ENCODE measurements at regions not wholly inside any gene's neighbourhood (a gene's known extent, or its start where the extent isn't known, plus 50 kb on each side); places are given as distances from the start of the nearest gene placed in this dataset.

DNA sequence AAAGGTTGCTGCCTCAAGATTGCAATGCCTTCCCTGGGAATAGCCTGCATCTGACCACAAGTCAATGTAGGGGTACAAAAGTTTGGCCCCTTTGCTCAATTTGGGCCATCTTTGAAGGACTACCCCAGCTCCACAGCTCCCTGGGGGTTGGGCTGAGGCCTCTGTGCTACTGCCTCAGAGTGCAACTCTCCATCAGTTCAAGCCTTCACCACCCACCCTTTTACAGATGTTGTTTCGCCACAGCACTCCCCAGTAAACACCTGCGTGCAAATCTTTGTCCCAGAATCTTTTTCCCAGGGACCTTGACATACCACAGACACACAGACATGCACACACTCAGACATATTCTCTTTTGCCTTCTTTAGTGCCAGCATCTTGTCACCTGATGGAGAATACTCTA lies 66.0 kb upstream of the ANKRD1 start:
- no peak overlapping the region for H3K14ac ChIP-seq (ENCODE audit: low read length in 2 of 2)
- no peaks in the 10 kb centered on the region for H3K9me3 ChIP-seq (ENCODE audit: control insufficient read depth, low read length)
- H2BK120ac ChIP-seq (ENCODE audit: low read depth, low read length), result no peak overlapping the region
- H2AK5ac ChIP-seq (ENCODE audit: low read length, severe bottlenecking), result no peak overlapping the region
- H3K4me1 ChIP-seq (ENCODE audit: control insufficient read depth, insufficient read depth, low read depth, low read length), result no peaks in the 10 kb centered on the region
- H3K27ac ChIP-seq (ENCODE audit: low read length, poor library complexity, severe bottlenecking), result no peak overlapping the region
- H4K8ac ChIP-seq (ENCODE audit: low read length), result no peak overlapping the region
- H3K23ac ChIP-seq (ENCODE audit: low read length in 2 of 2), result no peak overlapping the region
- H2BK12ac ChIP-seq (ENCODE audit: low read length in 2 of 2), result no peak overlapping the region
- no peak overlapping the region for H2BK5ac ChIP-seq (ENCODE audit: low read depth, low read length, poor library complexity, severe bottlenecking)
- no peaks in the 10 kb centered on the region for H3K36me3 ChIP-seq (ENCODE audit: control insufficient read depth in 1 of 2, insufficient read depth in 2 of 2, low read depth in 1 of 2, low read length in 2 of 2)
- no peak overlapping the region for H2AFZ ChIP-seq (ENCODE audit: low read depth, low read length)
- H3K18ac ChIP-seq (ENCODE audit: low read depth in 1 of 2, low read length in 2 of 2), result no peak overlapping the region
- WGBS, result 92% methylated on average over 2 of the region's 2 CpGs
- no peak overlapping the region for H3K4me3 ChIP-seq (ENCODE audit: insufficient read depth in 1 of 2, low read depth in 1 of 2, low read length in 2 of 2)
- no peak overlapping the region for H4K91ac ChIP-seq (ENCODE audit: low read length)
- DNase-seq, result no peak
- no peaks in the 10 kb centered on the region for H3K79me1 ChIP-seq (replicated peaks; ENCODE audit: low read length, poor library complexity, severe bottlenecking)
- H3K27me3 ChIP-seq (ENCODE audit: control insufficient read depth in 1 of 2, insufficient read depth in 1 of 2, low read length in 2 of 2), result no peaks in the 10 kb centered on the region
- no peak overlapping the region for H3K9ac ChIP-seq (ENCODE audit: low read length)
- no peak overlapping the region for H3K4ac ChIP-seq (ENCODE audit: low read depth in 1 of 2, low read length in 2 of 2)
- no peak overlapping the region for H3K4me2 ChIP-seq (ENCODE audit: low read length, poor library complexity, severe bottlenecking)
- no peak overlapping the region for H2BK15ac ChIP-seq (ENCODE audit: low read depth, poor library complexity, severe bottlenecking)

DNA sequence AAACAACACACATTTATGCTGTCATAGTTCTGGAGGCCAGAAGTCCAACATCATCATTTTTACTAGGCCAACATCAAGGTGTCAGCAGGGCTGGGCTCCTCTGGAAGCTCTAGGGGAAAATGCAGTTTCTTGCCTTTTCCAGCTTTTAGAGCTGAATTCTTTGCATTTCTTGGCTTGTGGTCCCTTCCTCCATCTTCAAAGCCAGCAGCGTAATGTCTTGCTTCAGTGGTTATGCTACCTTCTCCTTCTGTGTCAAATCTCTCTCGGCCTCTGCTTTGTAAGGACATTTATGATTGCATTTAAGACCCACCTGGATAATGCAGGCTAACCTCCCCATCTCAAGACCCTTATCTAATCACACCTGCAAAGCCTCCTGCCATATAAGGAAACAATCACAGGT lies 66.5 kb upstream of the ANKRD1 start:
- Histone ChIP-seq H3K27ac (ENCODE audit: low read length, poor library complexity, severe bottlenecking) (no peak overlapping the region), H3K4me3 (ENCODE audit: insufficient read depth in 1 of 2, low read depth in 1 of 2, low read length in 2 of 2) (no peak overlapping the region), H2BK5ac (ENCODE audit: low read depth, low read length, poor library complexity, severe bottlenecking) (no peak overlapping the region), H3K4me1 (ENCODE audit: control insufficient read depth, insufficient read depth, low read depth, low read length) (no peaks in the 10 kb centered on the region), H3K36me3 (ENCODE audit: control insufficient read depth in 1 of 2, insufficient read depth in 2 of 2, low read depth in 1 of 2, low read length in 2 of 2) (no peaks in the 10 kb centered on the region), H2BK12ac (ENCODE audit: low read length in 2 of 2) (no peak overlapping the region), H3K23ac (ENCODE audit: low read length in 2 of 2) (no peak overlapping the region), H3K9ac (ENCODE audit: low read length) (no peak overlapping the region), H3K27me3 (ENCODE audit: control insufficient read depth in 1 of 2, insufficient read depth in 1 of 2, low read length in 2 of 2) (no peaks in the 10 kb centered on the region), H3K79me1 (replicated peaks; ENCODE audit: low read length, poor library complexity, severe bottlenecking) (no peaks in the 10 kb centered on the region), H2AK5ac (ENCODE audit: low read length, severe bottlenecking) (no peak overlapping the region), H3K18ac (ENCODE audit: low read depth in 1 of 2, low read length in 2 of 2) (no peak overlapping the region), H2AFZ (ENCODE audit: low read depth, low read length) (no peak overlapping the region), H2BK15ac (ENCODE audit: low read depth, poor library complexity, severe bottlenecking) (no peak overlapping the region), H3K14ac (ENCODE audit: low read length in 2 of 2) (no peak overlapping the region), H4K8ac (ENCODE audit: low read length) (no peak overlapping the region), H3K9me3 (ENCODE audit: control insufficient read depth, low read length) (no peaks in the 10 kb centered on the region), H3K4ac (ENCODE audit: low read depth in 1 of 2, low read length in 2 of 2) (no peak overlapping the region), H4K91ac (ENCODE audit: low read length) (no peak overlapping the region), H3K4me2 (ENCODE audit: low read length, poor library complexity, severe bottlenecking) (no peak overlapping the region), H2BK120ac (ENCODE audit: low read depth, low read length) (no peak overlapping the region)
- no peak for DNase-seq
- 86% methylated on average over 2 of the region's 2 CpGs for WGBS

DNA sequence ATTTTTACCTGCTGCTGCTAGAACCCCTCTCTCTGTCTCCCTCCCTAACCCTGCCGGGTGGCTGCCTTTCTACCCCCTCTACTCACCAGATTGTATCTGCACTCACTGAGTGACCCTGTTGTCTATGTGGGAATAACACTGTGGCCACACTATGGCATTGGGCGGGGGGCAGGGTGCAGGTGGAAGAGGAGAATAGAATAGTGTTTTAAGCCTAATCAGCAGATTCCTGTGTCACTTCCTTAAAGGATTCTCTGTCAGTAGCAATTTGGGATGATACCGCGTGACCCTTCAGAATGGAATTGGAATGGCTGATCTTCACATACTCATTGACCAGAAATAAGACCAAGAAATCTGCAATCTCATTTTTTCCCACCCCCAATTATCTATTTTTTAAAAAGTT lies 67.1 kb upstream of the ANKRD1 start:
- WGBS, result 100% methylated on average over 4 of the region's 4 CpGs
- Histone ChIP-seq H2BK120ac (ENCODE audit: low read depth, low read length) (no peak overlapping the region), H3K4me2 (ENCODE audit: low read length, poor library complexity, severe bottlenecking) (no peak overlapping the region), H3K9ac (ENCODE audit: low read length) (no peak overlapping the region), H2BK15ac (ENCODE audit: low read depth, poor library complexity, severe bottlenecking) (no peak overlapping the region), H3K23ac (ENCODE audit: low read length in 2 of 2) (no peak overlapping the region), H3K4me3 (ENCODE audit: insufficient read depth in 1 of 2, low read depth in 1 of 2, low read length in 2 of 2) (no peak overlapping the region), H2BK5ac (ENCODE audit: low read depth, low read length, poor library complexity, severe bottlenecking) (no peak overlapping the region), H3K14ac (ENCODE audit: low read length in 2 of 2) (no peak overlapping the region), H3K36me3 (ENCODE audit: control insufficient read depth in 1 of 2, insufficient read depth in 2 of 2, low read depth in 1 of 2, low read length in 2 of 2) (no peaks in the 10 kb centered on the region), H3K27ac (ENCODE audit: low read length, poor library complexity, severe bottlenecking) (no peak overlapping the region), H2AK5ac (ENCODE audit: low read length, severe bottlenecking) (no peak overlapping the region), H3K4me1 (ENCODE audit: control insufficient read depth, insufficient read depth, low read depth, low read length) (no peaks in the 10 kb centered on the region), H3K18ac (ENCODE audit: low read depth in 1 of 2, low read length in 2 of 2) (no peak overlapping the region), H2BK12ac (ENCODE audit: low read length in 2 of 2) (no peak overlapping the region), H3K79me1 (replicated peaks; ENCODE audit: low read length, poor library complexity, severe bottlenecking) (no peaks in the 10 kb centered on the region), H3K27me3 (ENCODE audit: control insufficient read depth in 1 of 2, insufficient read depth in 1 of 2, low read length in 2 of 2) (no peaks in the 10 kb centered on the region), H3K9me3 (ENCODE audit: control insufficient read depth, low read length) (no peaks in the 10 kb centered on the region), H4K91ac (ENCODE audit: low read length) (peak overlapping the region; percentile 49), H4K8ac (ENCODE audit: low read length) (no peak overlapping the region), H3K4ac (ENCODE audit: low read depth in 1 of 2, low read length in 2 of 2) (no peak overlapping the region), H2AFZ (ENCODE audit: low read depth, low read length) (no peak overlapping the region)
- no peak for DNase-seq

DNA sequence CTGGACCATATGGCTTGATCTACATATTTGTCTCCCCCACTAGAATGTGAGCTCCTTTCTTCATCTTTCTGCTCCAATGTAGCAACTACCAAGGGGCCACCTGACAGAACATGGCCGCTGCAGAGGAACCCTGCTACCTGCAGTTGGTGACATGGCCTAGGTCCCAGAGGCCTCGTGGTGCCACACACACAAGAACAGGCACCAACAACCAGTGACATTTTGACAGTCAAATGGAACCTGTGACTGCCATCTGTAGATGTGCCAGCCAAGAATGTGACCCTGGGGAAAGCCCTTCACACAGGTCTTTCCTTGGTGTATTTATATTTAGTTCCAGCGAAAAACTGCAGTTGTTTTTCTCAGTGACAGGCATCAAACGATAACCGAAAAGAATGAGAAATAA lies 67.9 kb upstream of the ANKRD1 start:
- H2AK5ac ChIP-seq (ENCODE audit: low read length, severe bottlenecking), result no peak overlapping the region
- H3K4me1 ChIP-seq (ENCODE audit: control insufficient read depth, insufficient read depth, low read depth, low read length), result no peaks in the 10 kb centered on the region
- no peak overlapping the region for H3K4me2 ChIP-seq (ENCODE audit: low read length, poor library complexity, severe bottlenecking)
- no peak overlapping the region for H2AFZ ChIP-seq (ENCODE audit: low read depth, low read length)
- H3K9me3 ChIP-seq (ENCODE audit: control insufficient read depth, low read length), result no peaks in the 10 kb centered on the region
- no peak overlapping the region for H3K18ac ChIP-seq (ENCODE audit: low read depth in 1 of 2, low read length in 2 of 2)
- H3K14ac ChIP-seq (ENCODE audit: low read length in 2 of 2), result no peak overlapping the region
- WGBS, result 84% methylated on average over 5 of the region's 5 CpGs
- H3K4ac ChIP-seq (ENCODE audit: low read depth in 1 of 2, low read length in 2 of 2), result no peak overlapping the region
- H3K9ac ChIP-seq (ENCODE audit: low read length), result no peak overlapping the region
- H3K23ac ChIP-seq (ENCODE audit: low read length in 2 of 2), result no peak overlapping the region
- H2BK12ac ChIP-seq (ENCODE audit: low read length in 2 of 2), result no peak overlapping the region
- no peaks in the 10 kb centered on the region for H3K27me3 ChIP-seq (ENCODE audit: control insufficient read depth in 1 of 2, insufficient read depth in 1 of 2, low read length in 2 of 2)
- H3K36me3 ChIP-seq (ENCODE audit: control insufficient read depth in 1 of 2, insufficient read depth in 2 of 2, low read depth in 1 of 2, low read length in 2 of 2), result no peaks in the 10 kb centered on the region
- H3K4me3 ChIP-seq (ENCODE audit: insufficient read depth in 1 of 2, low read depth in 1 of 2, low read length in 2 of 2), result no peak overlapping the region
- H2BK120ac ChIP-seq (ENCODE audit: low read depth, low read length), result no peak overlapping the region
- H4K8ac ChIP-seq (ENCODE audit: low read length), result no peak overlapping the region
- H2BK5ac ChIP-seq (ENCODE audit: low read depth, low read length, poor library complexity, severe bottlenecking), result no peak overlapping the region
- H2BK15ac ChIP-seq (ENCODE audit: low read depth, poor library complexity, severe bottlenecking), result no peak overlapping the region
- no peak overlapping the region for H3K27ac ChIP-seq (ENCODE audit: low read length, poor library complexity, severe bottlenecking)
- H4K91ac ChIP-seq (ENCODE audit: low read length), result no peak overlapping the region
- no peak for DNase-seq
- no peaks in the 10 kb centered on the region for H3K79me1 ChIP-seq (replicated peaks; ENCODE audit: low read length, poor library complexity, severe bottlenecking)
